ENCODE measurements at regions not wholly inside any gene's neighbourhood (a gene's known extent, or its start where the extent isn't known, plus 50 kb on each side); places are given as distances from the start of the nearest gene placed in this dataset.

GRCh38 chr5:164362835-164363234 is 857.4 kb downstream of the MAT2B start:
- H4K20me1 ChIP-seq (ENCODE audit: insufficient read depth): no peaks in the 10 kb centered on the region
- no peak overlapping the region for H3K4me3 ChIP-seq
- H3K4me2 ChIP-seq (ENCODE audit: unreplicated experiment): no peak overlapping the region
- no peak overlapping the region for H2AFZ ChIP-seq
- H3K9ac ChIP-seq: no peak overlapping the region
- no peaks in the 10 kb centered on the region for H3K9me3 ChIP-seq (ENCODE audit: low read depth)
- no peaks in the 10 kb centered on the region for H3K27me3 ChIP-seq (replicated peaks; ENCODE audit: insufficient read depth)
- TF ChIP-seq EZH2phosphoT487 (IDR thresholded peaks at IDR 0.05; ENCODE audit: insufficient read depth, low read depth) (no peak), EZH2 (IDR thresholded peaks at IDR 0.05; ENCODE audit: insufficient read depth, poor library complexity, severe bottlenecking) (no peak)
- H3K27ac ChIP-seq: no peak overlapping the region
- H3K79me2 ChIP-seq (ENCODE audit: insufficient read depth): no peaks in the 10 kb centered on the region
- H3K4me1 ChIP-seq (ENCODE audit: insufficient read depth): no peaks in the 10 kb centered on the region
- DNase-seq: no peak
- in situ Hi-C loops (cut with MboI): no loop called here
- H3F3A ChIP-seq (ENCODE audit: insufficient read depth): no peaks in the 10 kb centered on the region
- H3K9me2 ChIP-seq (ENCODE audit: insufficient read depth): no peaks in the 10 kb centered on the region
- H3K36me3 ChIP-seq (ENCODE audit: low read depth): no peaks in the 10 kb centered on the region

DNA sequence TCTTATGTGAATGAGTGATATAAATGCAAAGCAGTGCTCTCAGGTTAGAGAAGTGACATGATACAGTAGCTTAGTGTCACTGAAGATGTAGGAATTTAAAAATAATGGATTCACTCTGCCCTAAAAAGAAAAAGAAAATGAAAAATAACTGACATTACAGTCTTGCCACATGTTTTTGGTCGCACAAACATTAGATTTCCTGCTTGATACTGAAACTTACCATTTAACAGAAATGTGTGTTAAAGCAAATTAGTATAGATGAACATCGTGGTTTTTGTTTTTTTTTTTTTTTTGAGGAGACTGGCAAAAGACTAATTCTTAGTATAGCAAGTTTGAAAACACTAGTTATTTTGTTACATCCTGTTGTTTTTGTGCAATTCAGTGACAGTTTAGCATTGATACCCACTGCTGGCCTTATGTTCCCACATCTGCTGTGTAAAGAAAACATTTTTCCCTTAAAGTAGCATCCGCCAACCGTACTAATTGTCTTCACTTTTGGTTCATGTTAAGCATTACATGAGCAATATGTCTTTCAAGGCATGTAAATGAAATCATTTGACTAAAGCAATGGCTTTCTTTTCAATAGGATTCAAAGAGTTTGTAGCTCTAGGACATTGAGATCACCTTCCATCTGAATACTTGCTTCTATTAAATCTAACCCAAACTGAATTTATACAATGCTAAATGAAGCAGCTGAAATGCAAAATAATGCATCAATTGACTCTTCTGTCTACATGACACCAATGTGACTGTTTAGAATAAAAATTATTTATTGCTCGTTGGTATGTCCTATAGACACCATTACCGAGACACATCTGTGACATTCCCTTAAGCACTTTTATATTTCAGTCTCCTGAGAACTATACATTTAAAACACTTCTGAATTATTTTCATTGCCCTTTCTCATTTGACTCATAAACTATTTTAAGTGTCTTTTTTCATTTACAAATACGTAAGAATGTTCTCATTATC is 859.1 kb downstream of the MAT2B start:
- no peak for DNase-seq
- Histone ChIP-seq H3F3A (ENCODE audit: insufficient read depth) (no peaks in the 10 kb centered on the region), H3K4me2 (ENCODE audit: unreplicated experiment) (no peak overlapping the region), H2AFZ (no peak overlapping the region), H4K20me1 (ENCODE audit: insufficient read depth) (no peaks in the 10 kb centered on the region), H3K9me2 (ENCODE audit: insufficient read depth) (no peaks in the 10 kb centered on the region), H3K9ac (no peak overlapping the region), H3K27me3 (replicated peaks; ENCODE audit: insufficient read depth) (no peaks in the 10 kb centered on the region), H3K4me1 (ENCODE audit: insufficient read depth) (no peaks in the 10 kb centered on the region), H3K79me2 (ENCODE audit: insufficient read depth) (no peaks in the 10 kb centered on the region), H3K4me3 (no peak overlapping the region), H3K27ac (no peak overlapping the region), H3K36me3 (ENCODE audit: low read depth) (no peaks in the 10 kb centered on the region), H3K9me3 (ENCODE audit: low read depth) (no peaks in the 10 kb centered on the region)
- WGBS, 2 experiments (ENCODE audit: low coverage in 1 of 2, low lambda C conversion rate in 2 of 2, missing lambda C conversion rate in 2 of 2): 17 to 18% methylated on average over 7 of the region's 7 CpGs
- no peak for TF ChIP-seq EZH2phosphoT487 (IDR thresholded peaks at IDR 0.05; ENCODE audit: insufficient read depth, low read depth)
- TF ChIP-seq EZH2 (IDR thresholded peaks at IDR 0.05; ENCODE audit: insufficient read depth, poor library complexity, severe bottlenecking): no peak
- in situ Hi-C loops (cut with MboI): no loop called here

DNA sequence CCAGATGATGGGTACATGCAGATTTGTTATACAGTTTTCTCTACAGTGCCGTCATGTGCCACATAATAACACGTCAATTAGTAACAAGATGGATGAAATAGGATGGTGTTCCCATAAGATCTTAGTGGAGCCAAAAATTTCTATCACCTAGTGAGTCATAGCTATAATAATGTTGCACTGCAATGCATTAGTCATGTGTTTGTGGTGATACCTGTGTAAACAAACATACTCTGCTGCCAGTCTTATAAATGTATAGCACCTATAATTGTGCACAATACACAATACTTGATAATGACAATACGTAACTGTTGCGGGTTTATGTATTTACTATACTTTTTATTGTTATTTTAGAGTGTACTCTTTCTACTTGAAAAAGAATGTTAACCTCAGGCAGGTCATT is 865.4 kb downstream of the MAT2B start:
- no peak overlapping the region for H2AFZ ChIP-seq
- no peak overlapping the region for H3K4me2 ChIP-seq (ENCODE audit: unreplicated experiment)
- no peaks in the 10 kb centered on the region for H3K27me3 ChIP-seq (replicated peaks; ENCODE audit: insufficient read depth)
- no peak overlapping the region for H3K27ac ChIP-seq
- no peaks in the 10 kb centered on the region for H3K9me3 ChIP-seq (ENCODE audit: low read depth)
- H4K20me1 ChIP-seq (ENCODE audit: insufficient read depth): no peaks in the 10 kb centered on the region
- no peaks in the 10 kb centered on the region for H3K4me1 ChIP-seq (ENCODE audit: insufficient read depth)
- in situ Hi-C loops (cut with MboI): no loop called here
- no peak overlapping the region for H3K9ac ChIP-seq
- no peaks in the 10 kb centered on the region for H3K9me2 ChIP-seq (ENCODE audit: insufficient read depth)
- H3K79me2 ChIP-seq (ENCODE audit: insufficient read depth): no peaks in the 10 kb centered on the region
- TF ChIP-seq EZH2 (IDR thresholded peaks at IDR 0.05; ENCODE audit: insufficient read depth, poor library complexity, severe bottlenecking): no peak
- TF ChIP-seq EZH2phosphoT487 (IDR thresholded peaks at IDR 0.05; ENCODE audit: insufficient read depth, low read depth): no peak
- no peaks in the 10 kb centered on the region for H3K36me3 ChIP-seq (ENCODE audit: low read depth)
- 32 to 41% methylated on average over 4 of the region's 4 CpGs for WGBS, 2 experiments (ENCODE audit: low coverage in 1 of 2, low lambda C conversion rate in 2 of 2, missing lambda C conversion rate in 2 of 2)
- DNase-seq: no peak
- H3F3A ChIP-seq (ENCODE audit: insufficient read depth): no peaks in the 10 kb centered on the region
- no peak overlapping the region for H3K4me3 ChIP-seq

- Histone ChIP-seq H3K9ac (no peak overlapping the region), H4K20me1 (ENCODE audit: insufficient read depth) (no peaks in the 10 kb centered on the region), H2AFZ (no peak overlapping the region), H3K27ac (no peak overlapping the region), H3F3A (ENCODE audit: insufficient read depth) (no peaks in the 10 kb centered on the region), H3K9me2 (ENCODE audit: insufficient read depth) (no peaks in the 10 kb centered on the region), H3K4me1 (ENCODE audit: insufficient read depth) (no peaks in the 10 kb centered on the region), H3K4me3 (no peak overlapping the region), H3K27me3 (replicated peaks; ENCODE audit: insufficient read depth) (no peaks in the 10 kb centered on the region), H3K4me2 (ENCODE audit: unreplicated experiment) (no peak overlapping the region), H3K9me3 (ENCODE audit: low read depth) (no peaks in the 10 kb centered on the region), H3K79me2 (ENCODE audit: insufficient read depth) (no peaks in the 10 kb centered on the region), H3K36me3 (ENCODE audit: low read depth) (no peaks in the 10 kb centered on the region)
- no peak for DNase-seq
- in situ Hi-C loops (cut with MboI): no loop called here
- TF ChIP-seq EZH2 (IDR thresholded peaks at IDR 0.05; ENCODE audit: insufficient read depth, poor library complexity, severe bottlenecking): no peak
- 26 to 31% methylated on average over 1 of the region's 1 CpG for WGBS, 2 experiments (ENCODE audit: low coverage in 1 of 2, low lambda C conversion rate in 2 of 2, missing lambda C conversion rate in 2 of 2)
Measured at GRCh38 chr5:164372892-164373291, 867.5 kb downstream of the MAT2B start.
